ENCODE measurements at regions not wholly inside any gene's neighbourhood (a gene's known extent, or its start where the extent isn't known, plus 50 kb on each side); places are given as distances from the start of the nearest gene placed in this dataset.

GRCh38 chr16:63617047-63617989 lies 1504.5 kb downstream of the CDH11 start:
- TF ChIP-seq CTCF (IDR thresholded peaks at IDR 0.05) = no peak
- no peak for TF ChIP-seq POLR2A (IDR thresholded peaks at IDR 0.05)
- no peaks in the 10 kb centered on the region for H3K27me3 ChIP-seq
- H3K4me1 ChIP-seq = no peaks in the 10 kb centered on the region
- H3K4me3 ChIP-seq (replicated peaks in 1 of 3) = peak overlapping the region in 1 of 3 donors; percentile 27
- H3K27ac ChIP-seq = no peak overlapping the region
- no peaks in the 10 kb centered on the region for H3K9me3 ChIP-seq
- no peaks in the 10 kb centered on the region for H3K36me3 ChIP-seq
- intact Hi-C loops (cut with DNase I) = no loop called here
- 33% methylated on average over 6 to 35 of the region's 55 CpGs for WGBS, 2 donors
- DNase-seq = peak; percentile 5 to 18

GRCh38 chr16:63614429-63614828 lies 1507.4 kb downstream of the CDH11 start:
- DNase-seq = no peak
- Histone ChIP-seq H3K27me3 (no peaks in the 10 kb centered on the region), H3K9me3 (no peaks in the 10 kb centered on the region), H3K27ac (no peak overlapping the region), H3K36me3 (no peaks in the 10 kb centered on the region), H3K4me1 (no peaks in the 10 kb centered on the region), H3K4me3 (replicated peaks in 1 of 3) (no peak overlapping the region)
- intact Hi-C loops (cut with DNase I) = no loop called here
- TF ChIP-seq CTCF (IDR thresholded peaks at IDR 0.05) (no peak), POLR2A (IDR thresholded peaks at IDR 0.05) (no peak)
- WGBS, 2 donors = 82 to 86% methylated on average over 3 of the region's 3 CpGs

- Histone ChIP-seq H3K27ac (no peak overlapping the region), H3K9me3 (no peaks in the 10 kb centered on the region), H3K27me3 (no peaks in the 10 kb centered on the region), H3K36me3 (no peaks in the 10 kb centered on the region), H3K4me1 (no peaks in the 10 kb centered on the region), H3K4me3 (replicated peaks in 1 of 3) (no peak overlapping the region)
- no peak for DNase-seq
- TF ChIP-seq CTCF (IDR thresholded peaks at IDR 0.05) (no peak), POLR2A (IDR thresholded peaks at IDR 0.05) (no peak)
- 61 to 70% methylated on average over 1 of the region's 1 CpG for WGBS, 2 donors
- intact Hi-C loops (cut with DNase I) = no loop called here
These were observed 1508.2 kb downstream of the CDH11 start for GRCh38 chr16:63613701-63614100.

GRCh38 chr16:63612462-63613227 lies 1509.2 kb downstream of the CDH11 start:
- intact Hi-C loops (cut with DNase I) = no loop called here
- TF ChIP-seq CTCF (IDR thresholded peaks at IDR 0.05) (no peak), POLR2A (IDR thresholded peaks at IDR 0.05) (no peak)
- H3K27me3 ChIP-seq = no peaks in the 10 kb centered on the region
- 70 to 81% methylated on average over 4 of the region's 4 CpGs for WGBS, 2 donors
- DNase-seq = no peak
- H3K4me3 ChIP-seq (replicated peaks in 1 of 3) = no peak overlapping the region
- H3K27ac ChIP-seq = no peak overlapping the region
- no peaks in the 10 kb centered on the region for H3K36me3 ChIP-seq
- H3K9me3 ChIP-seq = no peaks in the 10 kb centered on the region
- H3K4me1 ChIP-seq = no peaks in the 10 kb centered on the region

GRCh38 chr16:63606778-63607177 lies 1515.1 kb downstream of the CDH11 start:
- no peaks in the 10 kb centered on the region for H3K9me3 ChIP-seq
- no peaks in the 10 kb centered on the region for H3K4me1 ChIP-seq
- intact Hi-C loops (cut with DNase I) = no loop called here
- TF ChIP-seq CTCF (IDR thresholded peaks at IDR 0.05) (no peak), POLR2A (IDR thresholded peaks at IDR 0.05) (no peak)
- 82 to 89% methylated on average over 1 of the region's 1 CpG for WGBS, 2 donors
- H3K27me3 ChIP-seq = no peaks in the 10 kb centered on the region
- no peak overlapping the region for H3K27ac ChIP-seq
- no peak overlapping the region for H3K4me3 ChIP-seq (replicated peaks in 1 of 3)
- no peak for DNase-seq
- H3K36me3 ChIP-seq = no peaks in the 10 kb centered on the region

All from thyroid gland (tissue), 4 donors.